Stimulated activated CD4-positive, alpha-beta T cell treated with anti-CD3 and anti-CD28 coated beads, Interleukin-12 subunit alpha, Interleukin-12 subunit beta, amount 100 ng/mL, for 24 hours (primary cell): ENCODE measurements at regions not wholly inside any gene's neighbourhood (a gene's known extent, or its start where the extent isn't known, plus 50 kb on each side); places are given as distances from the start of the nearest gene placed in this dataset.

ENCODE experiments used
- DNase-seq, 2 experiments: peaks; one replicate each; pipeline ENCODE4 v3.0.0-alpha.2; 2020; ENCODE audit warnings: low read depth in 2 of 2

GRCh38 chr3:34011171-34012101 lies 213.0 kb downstream of the PDCD6IP start:
- no peak for DNase-seq

GRCh38 chr3:34012102-34012461 lies 213.7 kb downstream of the PDCD6IP start:
- no peak for DNase-seq

GRCh38 chr3:34013818-34014570 lies 215.6 kb downstream of the PDCD6IP start:
- DNase-seq = no peak

- no peak for DNase-seq
Measured at GRCh38 chr3:34015204-34016142, 217.0 kb downstream of the PDCD6IP start.

- DNase-seq = no peak
Measured at GRCh38 chr3:34016925-34017587, 218.6 kb downstream of the PDCD6IP start.

- DNase-seq = no peak
Measured at GRCh38 chr3:34017757-34018156, 219.3 kb downstream of the PDCD6IP start.

- no peak for DNase-seq
Measured at GRCh38 chr3:34019158-34019557, 220.7 kb downstream of the PDCD6IP start.

GRCh38 chr3:34020170-34020569 lies 221.7 kb downstream of the PDCD6IP start:
- no peak for DNase-seq

- DNase-seq = no peak
Measured at GRCh38 chr3:34020726-34021680, 222.6 kb downstream of the PDCD6IP start.

- no peak for DNase-seq
Measured at GRCh38 chr3:34022147-34022546, 223.7 kb downstream of the PDCD6IP start.

- no peak for DNase-seq
Measured at GRCh38 chr3:34024447-34025240, 226.2 kb downstream of the PDCD6IP start.

- no peak for DNase-seq
Measured at GRCh38 chr3:34033839-34034238, 235.4 kb downstream of the PDCD6IP start.

- DNase-seq = no peak
Measured at GRCh38 chr3:34034840-34035239, 236.4 kb downstream of the PDCD6IP start.

GRCh38 chr3:34035775-34036174 lies 237.3 kb downstream of the PDCD6IP start:
- no peak for DNase-seq

- no peak for DNase-seq
Measured at GRCh38 chr3:34037260-34037659, 238.8 kb downstream of the PDCD6IP start.

- DNase-seq = no peak
Measured at GRCh38 chr3:34038131-34038530, 239.7 kb downstream of the PDCD6IP start.

- no peak for DNase-seq
Measured at GRCh38 chr3:34046154-34046553, 247.7 kb downstream of the PDCD6IP start.

GRCh38 chr3:34053626-34054025 lies 255.2 kb downstream of the PDCD6IP start:
- no peak for DNase-seq

- no peak for DNase-seq
Measured at GRCh38 chr3:34056181-34056910, 257.9 kb downstream of the PDCD6IP start.
